Vagina (tissue), 2 donors: ENCODE measurements at regions not wholly inside any gene's neighbourhood (a gene's known extent, or its start where the extent isn't known, plus 50 kb on each side); places are given as distances from the start of the nearest gene placed in this dataset.

Experiments used
- DNase-seq, 2 donors: peaks; one replicate each; pipeline ENCODE4 v3.0.0-alpha.2; 2017; ENCODE audit errors: extremely low spot score in 2 of 2
- H3K27ac ChIP-seq: fragments of 200-600 bp; sonication (generic); one replicate; pipeline ENCODE4 v1.5.1; 2019
- H3K27me3 ChIP-seq: fragments of 200-600 bp; sonication (generic); one replicate; pipeline ENCODE4 v1.5.1; 2019
- H3K36me3 ChIP-seq, 2 donors: fragments of 200-600 bp; sonication (generic); one replicate each; pipeline ENCODE4 v1.5.1; 2017 to 2019
- H3K4me1 ChIP-seq: fragments of 200-600 bp; sonication (generic); one replicate; pipeline ENCODE4 v1.5.1; 2019
- H3K4me3 ChIP-seq, 2 donors: fragments of 200-600 bp; sonication (generic); 1 replicate in 1 of 2; 2 replicates in 1 of 2; pipeline ENCODE4 v1.5.1; 2016 to 2019
- H3K9me3 ChIP-seq: fragments of 200-600 bp; sonication (generic); one replicate; pipeline ENCODE4 v1.5.1; 2019
- CTCF ChIP-seq, 3 experiments: fragments of 450-650 bp in 2 of 3; fragments of 200-600 bp in 1 of 3; sonication (generic) in 1 of 3; IDR thresholded peaks; one replicate each; pipeline ENCODE4 v1.5.1; 2017 to 2019; ENCODE audit warnings: antibody characterized with exemption in 3 of 3, mild to moderate bottlenecking in 2 of 3, moderate library complexity in 2 of 3
- POLR2A ChIP-seq, 2 donors: fragments of 450-650 bp; IDR thresholded peaks; one replicate each; pipeline ENCODE4 v1.6.1; 2017; ENCODE audit warnings: antibody characterized with exemption in 2 of 2, mild to moderate bottlenecking in 2 of 2, moderate library complexity in 2 of 2
- POLR2AphosphoS5 ChIP-seq, 2 donors: sonication (generic); formaldehyde crosslinking; IDR thresholded peaks; one replicate each; pipeline ENCODE4 v1.9.0; 2017; ENCODE audit warnings: antibody characterized with exemption in 2 of 2, mild to moderate bottlenecking in 2 of 2, low read depth in 1 of 2; ENCODE audit not compliant: insufficient read depth in 1 of 2
- intact Hi-C: fragments of 100-400 bp; cut with DNase I; formaldehyde crosslinking; loops from one replicate; pipeline ENCODE4 v1.15.1; 2023

GRCh38 chr9:14471041-14471440 is 157.1 kb upstream of the NFIB start:
- no peaks in the 10 kb centered on the region for H3K36me3 ChIP-seq
- intact Hi-C loops = no loop called here

DNA sequence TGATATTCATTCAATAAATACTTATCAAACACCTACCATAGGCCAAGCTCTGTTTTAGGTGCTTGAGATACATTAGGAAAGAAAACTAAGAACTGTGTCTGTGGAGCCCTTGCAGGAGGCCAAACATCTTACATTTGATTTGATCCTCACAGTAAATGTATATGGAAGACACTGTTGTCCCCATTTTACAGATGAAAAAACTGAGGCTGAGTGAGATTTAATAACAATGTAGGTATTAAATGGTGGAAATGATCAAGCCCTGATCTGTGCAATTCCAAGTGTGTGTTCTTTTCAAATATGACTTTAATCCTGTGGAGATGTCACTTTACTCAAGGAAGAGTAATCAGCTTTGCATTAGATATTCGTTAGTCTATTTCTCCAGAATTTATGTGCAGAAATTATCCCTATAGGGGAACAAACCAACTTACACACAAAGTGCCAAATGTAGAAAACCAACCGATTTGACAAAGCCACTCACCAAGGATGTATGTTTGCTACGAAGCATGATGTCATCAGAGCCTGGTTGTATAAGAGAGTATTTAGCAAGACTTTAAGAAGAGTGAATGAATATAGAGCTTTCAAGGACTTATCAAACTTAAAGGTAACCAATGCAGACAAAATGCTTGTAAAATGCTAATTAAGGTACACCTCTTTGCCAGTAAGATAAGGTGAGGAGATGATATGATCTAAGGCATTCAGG is 153.9 kb upstream of the NFIB start:
- intact Hi-C loops = no loop called here
- H3K36me3 ChIP-seq = no peaks in the 10 kb centered on the region
- H3K4me3 ChIP-seq = no peak overlapping the region
- no peaks in the 10 kb centered on the region for H3K9me3 ChIP-seq
- H3K27ac ChIP-seq = no peak overlapping the region
- H3K4me1 ChIP-seq = no peaks in the 10 kb centered on the region
- no peaks in the 10 kb centered on the region for H3K27me3 ChIP-seq
- no peak for DNase-seq
- TF ChIP-seq POLR2A (IDR thresholded peaks at IDR 0.05) = no peak
- TF ChIP-seq CTCF (IDR thresholded peaks at IDR 0.05) = no peak
- no peak for TF ChIP-seq POLR2AphosphoS5 (IDR thresholded peaks at IDR 0.05; ENCODE audit: insufficient read depth in 1 of 2, low read depth in 1 of 2)

More at GRCh38 chr9:14471041-14471440, 157.1 kb upstream of the NFIB start:
- Histone ChIP-seq H3K9me3 (no peaks in the 10 kb centered on the region), H3K4me3 (no peak overlapping the region), H3K4me1 (no peaks in the 10 kb centered on the region), H3K27ac (no peak overlapping the region), H3K27me3 (no peaks in the 10 kb centered on the region)
- no peak for DNase-seq
- no peak for TF ChIP-seq POLR2A (IDR thresholded peaks at IDR 0.05)
- no peak for TF ChIP-seq CTCF (IDR thresholded peaks at IDR 0.05)
- no peak for TF ChIP-seq POLR2AphosphoS5 (IDR thresholded peaks at IDR 0.05; ENCODE audit: insufficient read depth in 1 of 2, low read depth in 1 of 2)

- Histone ChIP-seq H3K4me3 (no peak overlapping the region), H3K9me3 (no peaks in the 10 kb centered on the region), H3K4me1 (no peaks in the 10 kb centered on the region), H3K36me3 (no peaks in the 10 kb centered on the region), H3K27ac (no peak overlapping the region), H3K27me3 (no peaks in the 10 kb centered on the region)
- DNase-seq = no peak
- intact Hi-C loops = no loop called here
- TF ChIP-seq POLR2AphosphoS5 (IDR thresholded peaks at IDR 0.05; ENCODE audit: insufficient read depth in 1 of 2, low read depth in 1 of 2) (no peak), POLR2A (IDR thresholded peaks at IDR 0.05) (no peak), CTCF (IDR thresholded peaks at IDR 0.05) (no peak)
Observed at GRCh38 chr9:14466828-14467227, 152.9 kb upstream of the NFIB start.

DNA sequence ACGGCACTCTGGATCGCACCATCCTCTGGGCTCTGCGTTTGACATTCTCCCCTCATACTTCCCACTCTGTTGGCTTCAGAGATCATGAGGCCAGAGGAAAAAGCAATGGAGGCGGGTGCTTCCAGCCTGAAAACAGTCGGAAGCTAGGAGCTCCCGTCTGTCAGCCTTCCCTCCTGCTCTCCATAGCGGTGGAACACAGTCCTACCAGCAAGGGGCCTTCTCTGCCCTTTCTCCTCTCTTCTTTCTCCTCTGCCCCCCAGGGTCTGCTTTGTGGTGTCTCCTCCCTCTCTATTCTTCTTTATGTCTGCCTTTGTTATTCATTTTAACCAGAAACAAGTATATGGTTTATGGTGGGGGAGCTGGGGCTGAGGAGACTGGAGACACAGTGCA is 152.5 kb upstream of the NFIB start:
- H3K27ac ChIP-seq = no peak overlapping the region
- no peaks in the 10 kb centered on the region for H3K27me3 ChIP-seq
- no peaks in the 10 kb centered on the region for H3K4me1 ChIP-seq
- no peaks in the 10 kb centered on the region for H3K36me3 ChIP-seq
- intact Hi-C loops = no loop called here
- no peak for TF ChIP-seq POLR2A (IDR thresholded peaks at IDR 0.05)
- TF ChIP-seq POLR2AphosphoS5 (IDR thresholded peaks at IDR 0.05; ENCODE audit: insufficient read depth in 1 of 2, low read depth in 1 of 2) = no peak
- TF ChIP-seq CTCF (IDR thresholded peaks at IDR 0.05) = no peak
- no peak overlapping the region for H3K4me3 ChIP-seq
- DNase-seq = no peak
- H3K9me3 ChIP-seq = no peaks in the 10 kb centered on the region

DNA sequence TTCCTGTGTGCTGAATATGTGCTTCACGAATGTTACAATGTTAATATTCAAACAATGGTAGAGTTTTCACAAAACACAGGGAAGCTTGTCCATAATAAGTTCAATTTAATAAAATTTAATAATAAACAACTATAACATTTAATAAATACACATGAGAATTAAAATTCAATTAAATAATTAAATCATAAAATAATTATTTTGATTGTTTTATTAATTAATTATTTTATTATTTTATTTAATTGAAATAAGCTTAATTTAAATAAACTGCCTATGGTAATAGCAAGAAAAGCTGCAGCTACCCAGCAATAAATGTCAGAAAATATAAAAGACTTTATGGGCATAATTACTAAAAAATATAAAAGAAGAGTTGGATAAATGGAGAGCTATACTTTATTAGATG is 149.0 kb upstream of the NFIB start:
- no peak overlapping the region for H3K27ac ChIP-seq
- H3K4me1 ChIP-seq = no peaks in the 10 kb centered on the region
- intact Hi-C loops = no loop called here

More for the DNA sequence above, 149.0 kb upstream of the NFIB start:
- H3K36me3 ChIP-seq = no peaks in the 10 kb centered on the region
- H3K27me3 ChIP-seq = no peaks in the 10 kb centered on the region
- TF ChIP-seq POLR2A (IDR thresholded peaks at IDR 0.05) (no peak), POLR2AphosphoS5 (IDR thresholded peaks at IDR 0.05; ENCODE audit: insufficient read depth in 1 of 2, low read depth in 1 of 2) (no peak), CTCF (IDR thresholded peaks at IDR 0.05) (no peak)
- no peak overlapping the region for H3K4me3 ChIP-seq
- DNase-seq = no peak
- H3K9me3 ChIP-seq = no peaks in the 10 kb centered on the region
